Aorta (tissue), 5 donors: ENCODE measurements at regions not wholly inside any gene's neighbourhood (a gene's known extent, or its start where the extent isn't known, plus 50 kb on each side); places are given as distances from the start of the nearest gene placed in this dataset.

Experiments
- ATAC-seq: fragments of 200-7000 bp; cut with Tn5 transposase; one replicate; pipeline ENCODE4 v1.9.1; 2022; ENCODE audit warnings: moderate library complexity; ENCODE audit not compliant: low FRiP score
- DNase-seq, 2 donors: peaks; one replicate each; pipeline ENCODE4 v3.0.0-alpha.2; 2020
- H3K27ac ChIP-seq, 2 donors: one replicate each; pipeline ENCODE4 v1.5.1; 2013; ENCODE audit warnings: low read length in 2 of 2, mild to moderate bottlenecking in 2 of 2, moderate library complexity in 2 of 2, control low read depth in 1 of 2, inconsistent platforms in 1 of 2, low read depth in 1 of 2
- H3K27me3 ChIP-seq, 2 donors: one replicate each; pipeline ENCODE4 v1.6.1; 2013; ENCODE audit warnings: control low read depth in 1 of 2, low read length in 1 of 2, mild to moderate bottlenecking in 1 of 2, moderate library complexity in 1 of 2; ENCODE audit not compliant: insufficient read depth in 2 of 2, control insufficient read depth in 1 of 2
- H3K36me3 ChIP-seq, 2 donors: one replicate each; pipeline ENCODE4 v1.6.1; 2013; ENCODE audit warnings: control low read depth in 1 of 2, low read length in 1 of 2, mild to moderate bottlenecking in 1 of 2; ENCODE audit not compliant: insufficient read depth in 2 of 2, control insufficient read depth in 1 of 2
- H3K4me1 ChIP-seq, 2 donors: one replicate each; pipeline ENCODE4 v1.6.1; 2013; ENCODE audit warnings: low read length in 2 of 2, control low read depth in 1 of 2, mild to moderate bottlenecking in 1 of 2, moderate library complexity in 1 of 2; ENCODE audit not compliant: insufficient read depth in 2 of 2, control insufficient read depth in 1 of 2
- H3K4me3 ChIP-seq, 2 donors: one replicate each; pipeline ENCODE4 v1.5.1; 2013; ENCODE audit warnings: low read length in 2 of 2, control low read depth in 1 of 2, mild to moderate bottlenecking in 1 of 2
- H3K9me3 ChIP-seq: one replicate; pipeline ENCODE4 v1.6.1; 2013; ENCODE audit warnings: mild to moderate bottlenecking, low read length; ENCODE audit not compliant: control insufficient read depth
- WGBS, 2 donors: extraction: QIAGEN DNeasy Blood & Tissue Kit; methylation state at CpG; one replicate each; pipeline ENCODE4 v1.1.7; 2013; 5-methylcytosine and 5-hydroxymethylcytosine counted together
- intact Hi-C, 2 donors: fragments of 100-400 bp; cut with DNase I; formaldehyde crosslinking; loops; one replicate each; pipeline versions ENCODE4 v1.14.2 to v1.15.0; 2022
- donor health status: healthy with polysubstance abuse.
- donor health status: Bipolar disorder and iron deficiency.
- donor health status: DM: no; HTN: no; CAD: no.
- donor health status: DM: no; HTN: no; CAD: no.
- donor health status: DM: yes; HTN: yes; CAD: no.

DNA sequence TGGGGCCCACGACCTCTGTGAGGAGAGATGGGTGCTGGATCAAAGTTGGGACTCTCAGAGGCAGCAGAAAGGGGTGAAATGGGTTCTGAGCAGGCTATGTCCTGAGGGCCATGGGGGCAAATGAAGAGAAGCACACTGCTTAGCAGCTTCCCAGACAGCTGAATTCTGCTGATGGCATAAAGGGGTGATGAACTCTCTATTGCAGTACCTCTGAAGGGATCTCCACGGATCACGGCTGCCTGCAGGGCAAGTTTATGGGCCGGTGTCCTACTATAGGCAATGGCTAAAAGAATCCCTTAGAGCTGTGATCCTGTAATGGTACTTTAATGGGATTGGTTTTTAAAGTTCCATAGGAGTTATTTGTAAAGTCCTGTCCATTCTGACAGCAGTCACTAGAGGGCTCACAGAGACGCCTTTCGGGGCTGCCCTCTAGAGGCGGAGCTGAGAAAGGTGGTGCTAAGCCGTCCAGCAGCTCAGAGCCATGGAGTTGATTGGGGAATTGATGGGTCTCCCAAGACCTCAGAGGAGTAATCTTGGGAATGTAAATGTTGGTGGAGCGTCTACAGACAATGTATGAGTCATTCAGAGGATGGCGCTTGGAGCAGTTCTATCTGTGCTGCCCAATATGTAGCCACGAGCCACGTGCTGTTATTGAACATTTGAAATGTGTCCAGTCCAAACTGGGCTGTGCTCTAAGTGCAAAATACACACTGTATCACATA is 287.3 kb downstream of the COG6 start:
- Histone ChIP-seq H3K4me3 (no peak overlapping the region), H3K4me1 (no peaks in the 10 kb centered on the region), H3K36me3 (no peaks in the 10 kb centered on the region), H3K9me3 (no peaks in the 10 kb centered on the region), H3K27ac (no peak overlapping the region), H3K27me3 (no peaks in the 10 kb centered on the region)
- ATAC-seq (peak; percentile 88), DNase-seq (peak; percentile 72 to 86)
- intact Hi-C loops = loop anchor here (2.0 to 10.0 kb wide), 2 partner anchors 742 kb away; no protein-coding TSS in a partner anchor
- WGBS, 2 donors = 22 to 27% methylated on average over 12 of the region's 12 CpGs

DNA sequence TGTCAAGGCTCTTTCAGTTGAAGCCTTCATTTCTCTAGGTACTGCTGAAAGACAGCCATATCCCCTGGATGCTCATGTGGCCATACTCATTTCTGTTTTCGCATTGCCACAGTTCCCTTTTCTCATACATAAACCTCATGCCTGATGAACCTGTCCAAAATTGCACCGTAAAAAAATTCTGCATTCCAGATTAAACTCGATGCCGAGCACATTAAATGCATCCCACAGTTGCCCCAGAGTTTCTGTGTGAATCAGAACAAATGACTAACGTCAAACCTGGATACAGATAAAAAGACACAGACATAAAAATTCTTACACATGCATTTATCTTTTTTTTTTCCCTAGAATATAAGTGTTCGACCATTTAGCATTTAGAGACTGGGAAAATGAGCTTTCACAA is 288.2 kb downstream of the COG6 start:
- intact Hi-C loops = loop anchor here (2.0 to 10.0 kb wide), 2 partner anchors 741 kb away; no protein-coding TSS in a partner anchor
- no peaks in the 10 kb centered on the region for H3K9me3 ChIP-seq
- ATAC-seq = no peak
- no peaks in the 10 kb centered on the region for H3K27me3 ChIP-seq
- no peak overlapping the region for H3K4me3 ChIP-seq
- H3K36me3 ChIP-seq = no peaks in the 10 kb centered on the region
- no peak overlapping the region for H3K27ac ChIP-seq
- H3K4me1 ChIP-seq = no peaks in the 10 kb centered on the region
- 44 to 45% methylated on average over 6 of the region's 6 CpGs for WGBS, 2 donors
- no peak for DNase-seq

DNA sequence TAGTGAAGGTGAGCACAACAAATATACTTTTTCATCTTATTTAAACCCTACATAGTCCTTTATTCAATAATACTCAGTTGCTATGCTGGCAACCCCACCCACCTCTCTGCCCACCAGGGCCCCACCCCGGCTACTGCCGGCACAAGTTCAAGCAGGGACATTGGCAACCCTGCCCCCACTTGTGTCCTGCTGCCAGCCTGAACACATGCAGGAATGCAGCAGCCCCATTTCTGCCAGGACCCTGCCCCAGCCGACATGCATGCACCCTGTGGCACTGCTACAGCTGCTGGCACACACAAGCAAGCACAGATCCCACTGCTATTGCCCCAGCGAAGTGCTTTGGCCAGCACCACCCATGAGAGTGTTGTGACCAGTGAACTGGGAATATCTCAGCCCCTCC is 289.8 kb downstream of the COG6 start:
- ATAC-seq (no peak), DNase-seq (no peak)
- Histone ChIP-seq H3K36me3 (no peaks in the 10 kb centered on the region), H3K4me1 (no peaks in the 10 kb centered on the region), H3K27me3 (no peaks in the 10 kb centered on the region), H3K27ac (no peak overlapping the region), H3K9me3 (no peaks in the 10 kb centered on the region), H3K4me3 (no peak overlapping the region)
- intact Hi-C loops = loop anchor here in 1 of 2 donors (10.0 kb wide), 1 partner anchor 740 kb away; no protein-coding TSS in a partner anchor
- 14 to 15% methylated on average over 4 of the region's 4 CpGs for WGBS, 2 donors

DNA sequence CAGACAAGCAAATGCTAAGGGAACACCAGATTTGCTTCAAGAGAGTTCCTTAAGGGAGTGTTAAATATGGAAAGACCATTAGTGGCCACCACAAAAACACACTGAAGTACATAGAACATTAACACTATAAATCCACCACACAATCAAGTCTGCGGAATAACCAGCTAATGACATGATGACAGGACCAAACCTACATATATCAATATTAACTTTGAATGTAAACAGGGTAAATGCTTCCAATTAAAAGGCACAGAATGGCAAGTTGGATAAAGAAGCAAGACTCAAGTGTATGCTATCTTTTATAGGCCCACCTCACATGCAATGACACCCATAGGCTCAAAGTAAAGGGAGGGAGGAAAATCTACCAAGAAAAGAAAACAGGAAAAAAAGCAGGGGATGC is 291.3 kb downstream of the COG6 start:
- DNase-seq (no peak), ATAC-seq (no peak)
- Histone ChIP-seq H3K4me3 (no peak overlapping the region), H3K27me3 (no peaks in the 10 kb centered on the region), H3K27ac (no peak overlapping the region), H3K36me3 (no peaks in the 10 kb centered on the region), H3K4me1 (no peaks in the 10 kb centered on the region), H3K9me3 (no peaks in the 10 kb centered on the region)
- WGBS, 2 donors = 100% methylated on average over 1 of the region's 1 CpG
- intact Hi-C loops = loop anchor here in 1 of 2 donors (10.0 kb wide), 1 partner anchor 738 kb away; no protein-coding TSS in a partner anchor

DNA sequence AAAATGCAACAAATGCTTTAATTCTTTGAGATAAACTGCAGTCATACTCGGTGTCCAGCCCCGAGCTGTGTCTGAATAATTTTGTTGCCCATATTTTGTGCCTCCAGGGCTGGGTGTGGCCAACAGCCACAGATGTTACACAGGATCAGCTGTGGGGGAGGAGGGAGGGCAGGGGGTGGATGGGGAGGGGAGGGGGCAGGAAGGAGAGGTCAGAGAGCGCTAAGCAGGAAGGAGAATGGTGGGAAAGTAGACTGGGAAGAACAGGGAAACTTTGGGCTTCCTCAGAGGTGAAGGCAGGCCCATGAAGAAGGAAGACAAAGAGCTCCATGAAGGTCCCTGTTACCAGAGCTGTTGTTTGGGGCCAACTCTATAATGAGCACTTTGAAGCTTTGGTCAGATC is 295.8 kb downstream of the COG6 start:
- DNase-seq = no peak
- ATAC-seq = no peak
- H3K4me1 ChIP-seq = no peaks in the 10 kb centered on the region
- H3K4me3 ChIP-seq = no peak overlapping the region
- no peak overlapping the region for H3K27ac ChIP-seq
- no peaks in the 10 kb centered on the region for H3K36me3 ChIP-seq
- H3K9me3 ChIP-seq = no peaks in the 10 kb centered on the region
- intact Hi-C loops = no loop called here
- H3K27me3 ChIP-seq = no peaks in the 10 kb centered on the region
- 91 to 93% methylated on average over 3 of the region's 3 CpGs for WGBS, 2 donors

DNA sequence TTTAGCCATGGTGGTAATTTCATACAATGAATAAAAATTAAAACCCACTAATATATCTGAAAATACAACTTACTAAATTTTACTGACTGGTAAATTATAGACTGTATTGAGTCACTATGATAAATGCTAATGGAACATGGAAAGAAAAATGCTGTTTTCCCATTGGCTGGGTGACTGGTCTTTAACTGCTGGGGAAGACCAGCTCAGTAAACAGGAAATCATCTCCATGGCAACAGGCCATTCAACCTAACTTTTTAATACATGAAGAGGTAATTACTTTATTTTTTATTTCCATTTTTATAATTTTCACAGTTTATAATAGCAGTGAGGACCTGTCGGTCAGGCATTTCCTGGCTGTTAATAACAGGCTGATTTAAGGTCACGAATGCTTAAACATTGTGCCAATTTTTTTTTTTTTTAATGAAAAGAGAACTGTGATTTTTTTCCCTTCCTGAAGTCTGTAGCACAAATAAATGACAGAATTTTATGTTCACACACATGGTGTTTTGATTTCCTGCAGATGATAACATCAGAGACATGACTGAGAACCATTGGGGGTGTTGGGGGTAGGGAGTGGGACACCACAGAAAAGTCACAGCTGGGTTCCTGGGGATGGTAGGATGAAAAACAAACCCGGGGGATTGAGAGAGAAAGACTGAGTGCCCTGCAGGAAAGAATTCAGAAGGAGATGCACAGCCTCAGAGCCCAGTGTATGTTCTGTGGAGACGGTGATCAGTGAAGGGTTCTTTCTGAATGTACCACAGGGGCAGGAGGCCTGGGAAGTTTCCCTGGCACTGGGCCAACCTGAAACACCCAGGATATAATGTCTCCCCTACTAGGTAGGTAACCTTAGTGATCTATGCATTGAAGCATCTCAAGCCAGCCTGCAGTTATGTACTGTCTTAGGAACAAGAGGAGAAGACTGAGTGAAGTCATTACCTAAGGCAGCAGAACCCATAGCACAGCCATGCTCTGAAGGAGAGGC is 297.1 kb downstream of the COG6 start:
- DNase-seq (no peak), ATAC-seq (no peak)
- Histone ChIP-seq H3K27ac (no peak overlapping the region), H3K9me3 (no peaks in the 10 kb centered on the region), H3K4me1 (no peaks in the 10 kb centered on the region), H3K36me3 (no peaks in the 10 kb centered on the region), H3K27me3 (no peaks in the 10 kb centered on the region), H3K4me3 (no peak overlapping the region)
- intact Hi-C loops = no loop called here
- 30 to 31% methylated on average over 4 of the region's 4 CpGs for WGBS, 2 donors

DNA sequence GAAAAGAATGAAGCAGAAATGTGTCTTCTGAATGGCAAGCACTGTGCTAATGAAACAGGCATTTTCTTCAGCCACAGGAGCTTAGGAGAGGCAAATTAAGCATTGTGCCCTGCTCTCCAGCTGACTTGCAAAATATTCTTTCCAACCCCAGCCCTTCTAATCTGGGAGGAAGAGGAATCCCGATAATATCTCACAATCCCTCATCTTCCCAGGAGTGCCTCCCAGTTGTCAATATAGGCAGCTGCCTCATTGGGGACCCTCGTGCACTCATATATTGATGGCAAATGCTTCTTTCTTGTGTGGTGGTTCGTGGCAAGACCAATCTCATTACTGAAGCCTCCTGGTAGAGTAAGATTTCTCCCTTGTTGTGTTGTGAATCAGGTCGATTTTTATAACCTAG is 299.0 kb downstream of the COG6 start:
- DNase-seq (no peak), ATAC-seq (no peak)
- Histone ChIP-seq H3K27me3 (no peaks in the 10 kb centered on the region), H3K4me1 (no peaks in the 10 kb centered on the region), H3K36me3 (no peaks in the 10 kb centered on the region), H3K4me3 (no peak overlapping the region), H3K9me3 (no peaks in the 10 kb centered on the region), H3K27ac (no peak overlapping the region)
- 80 to 87% methylated on average over 4 of the region's 4 CpGs for WGBS, 2 donors
- intact Hi-C loops = no loop called here

DNA sequence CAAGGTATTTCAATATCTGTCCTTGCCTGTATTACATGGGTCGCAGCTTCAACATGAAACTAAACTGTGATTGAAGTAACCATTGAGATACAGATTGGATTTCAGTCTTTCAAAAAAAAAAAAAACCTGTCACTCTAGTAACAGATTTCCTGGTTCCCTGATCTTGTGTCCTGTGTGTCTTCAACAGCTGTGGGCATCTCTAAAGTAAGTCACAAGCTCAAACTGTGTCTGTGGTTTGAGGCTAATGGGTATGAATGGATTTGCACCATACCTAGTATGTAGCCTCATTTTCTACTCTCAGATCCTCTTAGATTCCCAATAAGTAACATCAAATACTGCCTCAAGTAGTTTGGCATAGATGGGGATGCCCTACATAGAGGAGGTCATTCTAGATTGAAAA is 300.1 kb downstream of the COG6 start:
- WGBS, 2 donors = 97 to 100% methylated on average over 1 of the region's 1 CpG
- no peak for DNase-seq
- H3K27me3 ChIP-seq = no peaks in the 10 kb centered on the region
- intact Hi-C loops = no loop called here
- H3K36me3 ChIP-seq = no peaks in the 10 kb centered on the region
- H3K27ac ChIP-seq = no peak overlapping the region
- no peaks in the 10 kb centered on the region for H3K9me3 ChIP-seq
- no peaks in the 10 kb centered on the region for H3K4me1 ChIP-seq
- no peak overlapping the region for H3K4me3 ChIP-seq
- ATAC-seq = no peak
